Breast epithelium (tissue), 3 donors: ENCODE measurements at regions not wholly inside any gene's neighbourhood (a gene's known extent, or its start where the extent isn't known, plus 50 kb on each side); places are given as distances from the start of the nearest gene placed in this dataset.

Experiments used
- CTCF ChIP-seq, 3 donors: fragments of 450-650 bp; IDR thresholded peaks; one replicate each; pipeline ENCODE4 v1.5.1; 2016 to 2017; ENCODE audit warnings: antibody characterized with exemption in 3 of 3, mild to moderate bottlenecking in 3 of 3, moderate library complexity in 3 of 3
- POLR2A ChIP-seq: fragments of 450-650 bp; IDR thresholded peaks from one replicate; pipeline ENCODE4 v1.6.1; 2016; ENCODE audit warnings: antibody characterized with exemption, mild to moderate bottlenecking, moderate library complexity
- POLR2AphosphoS5 ChIP-seq, 3 donors: sonication (generic); formaldehyde crosslinking; IDR thresholded peaks; one replicate each; pipeline ENCODE4 v1.6.1; 2017; ENCODE audit warnings: antibody characterized with exemption in 3 of 3

GRCh38 chr16:88303890-88304819 lies 78.6 kb upstream of the ZNF469 start:
- no peak for TF ChIP-seq CTCF (IDR thresholded peaks at IDR 0.05)
- TF ChIP-seq POLR2A = no peak
- TF ChIP-seq POLR2AphosphoS5 (IDR thresholded peaks at IDR 0.05) = no peak
